GM12874 (cell line): ENCODE measurements at regions not wholly inside any gene's neighbourhood (a gene's known extent, or its start where the extent isn't known, plus 50 kb on each side); places are given as distances from the start of the nearest gene placed in this dataset.

ENCODE experiments used
- CTCF ChIP-seq: IDR thresholded peaks from 2 replicates; pipeline ENCODE4 v1.5.1; 2011; ENCODE audit warnings: low read depth, mild to moderate bottlenecking, control low read depth, low read length, moderate library complexity; ENCODE audit not compliant: insufficient read depth

- no peak for TF ChIP-seq CTCF
These were observed 778.5 kb upstream of the FANCL start for GRCh38 chr2:59019566-59020159.

- TF ChIP-seq CTCF = no peak
These were observed 777.6 kb upstream of the FANCL start for GRCh38 chr2:59018737-59019136.

GRCh38 chr2:59015027-59015426 is 773.9 kb upstream of the FANCL start:
- no peak for TF ChIP-seq CTCF

- TF ChIP-seq CTCF = no peak
These were observed 771.8 kb upstream of the FANCL start for GRCh38 chr2:59012971-59013370.

- TF ChIP-seq CTCF = no peak
These were observed 771.1 kb upstream of the FANCL start for GRCh38 chr2:59012234-59012633.

GRCh38 chr2:59008950-59009349 is 767.8 kb upstream of the FANCL start:
- TF ChIP-seq CTCF = no peak

GRCh38 chr2:59005836-59006615 is 764.9 kb upstream of the FANCL start:
- TF ChIP-seq CTCF = no peak
